H1 (cell line): ENCODE measurements at regions not wholly inside any gene's neighbourhood (a gene's known extent, or its start where the extent isn't known, plus 50 kb on each side); places are given as distances from the start of the nearest gene placed in this dataset.

Source experiments
- CTCF ChIA-PET: fragments of 300-600 bp; sonication (Branson Sonifier 250); formaldehyde crosslinking; loops from one replicate; lab custom pipeline; 2021; ENCODE audit not compliant: partially characterized antibody; lab: Charles Lee
- POLR2A ChIA-PET: fragments of 300-600 bp; sonication (Branson Sonifier 250); formaldehyde crosslinking; loops from one replicate; lab custom pipeline; 2021; ENCODE audit warnings: inconsistent platforms; ENCODE audit not compliant: partially characterized antibody; lab: Charles Lee
- DNase-seq, 2 experiments: peaks; one replicate each; pipeline versions ENCODE4 v3.0.0 to v3.0.0-alpha.2; 2010 to 2022; ENCODE audit warnings: low spot score in 2 of 2, low read depth in 1 of 2, mixed read lengths in 1 of 2
- FAIRE-seq: peaks from 2 replicates; lab custom pipeline; 2011; peaks lifted over from hg19 to GRCh38; lab: Jason Lieb, UNC
- H2AFZ ChIP-seq: 2 replicates; pipeline ENCODE4 v1.8.1; 2012; ENCODE audit warnings: low read length, inconsistent platforms
- H2AK5ac ChIP-seq: 2 replicates; pipeline ENCODE4 v1.6.1; 2013; ENCODE audit warnings: low read depth, low read length
- H2BK120ac ChIP-seq: replicated peaks from 2 replicates; pipeline ENCODE3; 2013; ENCODE audit warnings: low read depth, low read length, inconsistent platforms
- H2BK12ac ChIP-seq: 2 replicates; pipeline ENCODE4 v1.6.1; 2013; ENCODE audit warnings: low read depth, low read length
- H2BK15ac ChIP-seq: 2 replicates; pipeline ENCODE4 v1.6.1; 2013; ENCODE audit warnings: low read length
- H2BK20ac ChIP-seq: 2 replicates; pipeline ENCODE4 v1.6.1; 2013; ENCODE audit warnings: low read length
- H2BK5ac ChIP-seq: 2 replicates; pipeline ENCODE4 v1.6.1; 2013; ENCODE audit warnings: low read depth, low read length
- H3K14ac ChIP-seq: 2 replicates; pipeline ENCODE4 v1.6.1; 2013; ENCODE audit warnings: inconsistent platforms; ENCODE audit not compliant: insufficient read length
- H3K18ac ChIP-seq: 2 replicates; pipeline ENCODE4 v1.6.1; 2013; ENCODE audit warnings: low read length; ENCODE audit errors: extremely low read depth
- H3K23ac ChIP-seq: 2 replicates; pipeline ENCODE4 v1.6.1; 2013; ENCODE audit warnings: inconsistent platforms; ENCODE audit not compliant: insufficient read length
- H3K23me2 ChIP-seq: 2 replicates; pipeline ENCODE4 v1.6.1; 2013; ENCODE audit warnings: low read depth, low read length
- H3K27ac ChIP-seq: 2 replicates; pipeline ENCODE4 v1.6.1; 2011; ENCODE audit warnings: low read depth, low read length, inconsistent platforms
- H3K27me3 ChIP-seq, 4 experiments: replicated peaks in 1 of 4; 1 replicate in 1 of 4; 2 replicates in 3 of 4; pipeline versions ENCODE4 v1.6.1 to v1.8.1; 2011 to 2013; ENCODE audit warnings: low read length in 3 of 4, mild to moderate bottlenecking in 3 of 4, inconsistent platforms in 2 of 4, mixed read lengths in 2 of 4, moderate library complexity in 1 of 4; ENCODE audit not compliant: control insufficient read depth in 3 of 4, insufficient read depth in 3 of 4; ENCODE audit errors: extremely low read depth in 1 of 4
- H3K36me3 ChIP-seq, 4 experiments: 2 replicates each; pipeline versions ENCODE4 v1.6.1 to v1.8.1; 2011 to 2013; ENCODE audit warnings: mild to moderate bottlenecking in 4 of 4, low read length in 3 of 4, moderate library complexity in 2 of 4, control low read depth in 1 of 4, inconsistent platforms in 1 of 4; ENCODE audit not compliant: insufficient read depth in 4 of 4, control insufficient read depth in 2 of 4
- H3K4ac ChIP-seq: replicated peaks from 2 replicates; pipeline ENCODE3; 2013; ENCODE audit warnings: low read length, low read depth, mixed read lengths, inconsistent platforms; ENCODE audit not compliant: insufficient read length
- H3K4me1 ChIP-seq, 4 experiments: replicated peaks in 1 of 4; 1 replicate in 1 of 4; 2 replicates in 3 of 4; pipeline versions ENCODE4 v1.6.1 to v1.8.1; 2011 to 2013; ENCODE audit warnings: low read length in 3 of 4, inconsistent platforms in 2 of 4, mixed read lengths in 1 of 4; ENCODE audit not compliant: insufficient read depth in 4 of 4, control insufficient read depth in 3 of 4
- H3K4me2 ChIP-seq, 2 experiments: 2 replicates each; pipeline versions ENCODE4 v1.6.1 to v1.8.1; 2011 to 2013; ENCODE audit warnings: low read depth in 2 of 2, low read length in 2 of 2, control low read depth in 1 of 2, inconsistent platforms in 1 of 2, mild to moderate bottlenecking in 1 of 2; ENCODE audit not compliant: insufficient read depth in 1 of 2
- H3K4me3 ChIP-seq, 4 experiments: fragments of 200-600, 300-600 bp in 1 of 4; sonication (generic), shearing (Covaris generic), sonication (Bioruptor Twin) in 1 of 4; 2 replicates each; pipeline versions ENCODE4 v1.5.1 to v1.8.1; 2011 to 2016; ENCODE audit warnings: low read length in 4 of 4, low read depth in 3 of 4, control low read depth in 2 of 4, inconsistent platforms in 2 of 4, mild to moderate bottlenecking in 2 of 4, mixed read lengths in 1 of 4, moderate library complexity in 1 of 4; ENCODE audit not compliant: insufficient read depth in 2 of 4; ENCODE audit errors: extremely low read depth in 1 of 4
- H3K56ac ChIP-seq: replicated peaks from 2 replicates; pipeline ENCODE3; 2013; ENCODE audit warnings: low read depth, mild to moderate bottlenecking, mixed read lengths, low read length, inconsistent platforms; ENCODE audit not compliant: insufficient read length
- H3K79me1 ChIP-seq: 2 replicates; pipeline ENCODE4 v1.6.1; 2013; ENCODE audit warnings: low read depth, low read length, control low read depth
- H3K79me2 ChIP-seq, 2 experiments: 2 replicates each; pipeline versions ENCODE4 v1.6.1 to v1.8.1; 2012 to 2013; ENCODE audit warnings: low read length in 2 of 2, mild to moderate bottlenecking in 2 of 2, inconsistent platforms in 1 of 2; ENCODE audit not compliant: insufficient read depth in 2 of 2, control insufficient read depth in 1 of 2
- H3K9ac ChIP-seq, 4 experiments: replicated peaks in 1 of 4; 1 replicate in 1 of 4; 2 replicates in 3 of 4; pipeline versions ENCODE4 v1.6.1 to v1.8.1; 2011 to 2013; ENCODE audit warnings: low read depth in 3 of 4, low read length in 3 of 4, control low read depth in 2 of 4, mild to moderate bottlenecking in 2 of 4, moderate library complexity in 2 of 4, inconsistent platforms in 1 of 4; ENCODE audit errors: extremely low read depth in 1 of 4
- H3K9me3 ChIP-seq, 2 experiments: 2 replicates each; pipeline versions ENCODE4 v1.6.1 to v1.8.1; 2012 to 2013; ENCODE audit warnings: mild to moderate bottlenecking in 2 of 2, moderate library complexity in 2 of 2, control low read depth in 1 of 2, inconsistent platforms in 1 of 2, low read depth in 1 of 2, low read length in 1 of 2, mixed read lengths in 1 of 2; ENCODE audit not compliant: insufficient read depth in 2 of 2
- H4K20me1 ChIP-seq, 2 experiments: replicated peaks in 1 of 2; 2 replicates each; pipeline versions ENCODE3 to v1.8.1; 2011 to 2013; ENCODE audit warnings: inconsistent platforms in 2 of 2, low read length in 2 of 2, mild to moderate bottlenecking in 1 of 2; ENCODE audit not compliant: insufficient read depth in 2 of 2, control insufficient read depth in 1 of 2
- H4K5ac ChIP-seq: 2 replicates; pipeline ENCODE4 v1.6.1; 2013; ENCODE audit warnings: low read length, low read depth, mixed read lengths, inconsistent platforms; ENCODE audit not compliant: insufficient read length
- H4K8ac ChIP-seq: 2 replicates; pipeline ENCODE4 v1.8.0; 2013; ENCODE audit warnings: mild to moderate bottlenecking, moderate library complexity, low read length, inconsistent platforms; ENCODE audit not compliant: insufficient read depth; ENCODE audit errors: extremely low read depth
- H4K91ac ChIP-seq: replicated peaks from 2 replicates; pipeline ENCODE3; 2013; ENCODE audit warnings: low read length, mixed read lengths, inconsistent platforms; ENCODE audit not compliant: insufficient read length
- EP300 ChIP-seq, 2 experiments: IDR thresholded peaks; 1 replicate in 1 of 2; 2 replicates in 1 of 2; pipeline ENCODE4 v1.6.1; 2011 to 2012; ENCODE audit warnings: low read depth in 2 of 2, low read length in 2 of 2, mild to moderate bottlenecking in 2 of 2, borderline replicate concordance in 1 of 2, inconsistent platforms in 1 of 2, moderate library complexity in 1 of 2
- GABPA ChIP-seq: IDR thresholded peaks from 2 replicates; pipeline ENCODE4 v1.6.1; 2011; ENCODE audit warnings: mild to moderate bottlenecking, low read length, moderate library complexity, borderline replicate concordance; ENCODE audit not compliant: insufficient read depth
- MAFK ChIP-seq: IDR thresholded peaks from 2 replicates; pipeline ENCODE4 v1.6.1; 2012; ENCODE audit warnings: low read depth, mild to moderate bottlenecking, improper control_type of control experiment, low read length
- PHF8 ChIP-seq: fragments of 200-600 bp; sonication (generic); conservative IDR thresholded peaks from 2 replicates; pipeline ENCODE4 v1.7.1; 2012; ENCODE audit warnings: low read depth, mild to moderate bottlenecking, inconsistent platforms, low read length, moderate library complexity
- SRF ChIP-seq: IDR thresholded peaks from 2 replicates; pipeline ENCODE4 v1.6.1; 2011; ENCODE audit warnings: mild to moderate bottlenecking, low read depth, low read length, moderate library complexity
- USF2 ChIP-seq: IDR thresholded peaks from 2 replicates; pipeline ENCODE4 v1.6.1; 2011; ENCODE audit warnings: low read length, improper control_type of control experiment
- WGBS, 2 experiments: shearing (Covaris generic) in 1 of 2; methylation state at CpG; one replicate each; pipeline versions ENCODE4 v1.1.6 to v1.1.7; 2013 to 2015; ENCODE audit warnings: low lambda C conversion rate in 2 of 2, mixed read lengths in 2 of 2, inconsistent platforms in 1 of 2, low coverage in 1 of 2, missing lambda C conversion rate in 1 of 2; ENCODE audit not compliant: insufficient replicate concordance in 2 of 2, insufficient coverage in 1 of 2, insufficient read length in 1 of 2; ENCODE audit errors: extremely low coverage in 1 of 2, missing lambda C conversion rate in 1 of 2; 5-methylcytosine and 5-hydroxymethylcytosine counted together

DNA sequence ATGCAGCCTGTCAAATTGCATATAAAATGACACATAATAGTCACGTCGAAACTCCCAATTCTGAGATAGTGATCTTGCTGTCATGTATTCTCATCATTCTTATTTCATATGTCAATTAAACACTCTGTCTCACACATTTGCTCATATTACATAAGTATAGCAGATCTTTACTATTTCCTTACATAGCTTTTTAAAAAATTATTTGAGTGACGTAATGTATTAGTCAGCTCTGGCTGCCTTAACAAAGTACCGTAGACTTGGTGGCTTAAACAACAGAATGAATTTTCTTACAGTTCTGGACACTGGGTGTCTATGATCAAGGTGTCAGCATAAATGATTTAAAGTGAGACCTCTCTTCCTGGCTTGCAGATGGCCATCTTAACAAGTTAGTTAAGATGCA, 1032.3 kb upstream of the NRXN1 start:
- Histone ChIP-seq H3K4me3 (no peak overlapping the region), H3K14ac (no peak overlapping the region), H2AK5ac (no peak overlapping the region), H3K36me3 (no peaks in the 10 kb centered on the region), H3K4me1 (no peaks in the 10 kb centered on the region)
- no peak for TF ChIP-seq USF2
- TF ChIP-seq GABPA, result no peak
- no peak for TF ChIP-seq MAFK
- TF ChIP-seq PHF8, result no peak
- no peak for TF ChIP-seq EP300 (IDR thresholded peaks at IDR 0.05; ENCODE audit: borderline replicate concordance in 1 of 2, low read depth in 2 of 2, low read length in 2 of 2)
- no peak for TF ChIP-seq SRF
- TF ChIP-seq, all 59 proteins: peak for 0
- Histone ChIP-seq H2BK15ac (no peak overlapping the region), H3K18ac (no peak overlapping the region), H3K56ac (no peak overlapping the region), H2BK20ac (no peak overlapping the region), H4K20me1 (no peaks in the 10 kb centered on the region), H2BK5ac (no peak overlapping the region), H3K27me3 (no peaks in the 10 kb centered on the region), H3K9ac (no peak overlapping the region), H2BK12ac (no peak overlapping the region), H3K23ac (no peak overlapping the region), H3K23me2 (no peaks in the 10 kb centered on the region), H3K79me1 (no peaks in the 10 kb centered on the region), H3K4me2 (no peak overlapping the region), H3K27ac (no peak overlapping the region), H4K5ac (no peak overlapping the region), H2BK120ac (no peak overlapping the region), H3K9me3 (no peaks in the 10 kb centered on the region; a peak in 1 of 4 replicates), H3K4ac (no peak overlapping the region), H4K91ac (no peak overlapping the region), H4K8ac (no peak overlapping the region), H3K79me2 (no peaks in the 10 kb centered on the region), H2AFZ (no peak overlapping the region)
- ChIA-PET POLR2A (no interaction called here), CTCF (no interaction called here)
- DNase-seq (no peak), FAIRE-seq (no peak)
- WGBS, 2 experiments, result 90% methylated on average over 4 of the region's 4 CpGs; no CpG with 5 or more reads in 1 of the 2 experiments
